IMR-90 (cell line): ENCODE measurements at regions not wholly inside any gene's neighbourhood (a gene's known extent, or its start where the extent isn't known, plus 50 kb on each side); places are given as distances from the start of the nearest gene placed in this dataset.

Experiments used
- BHLHE40 ChIP-seq: fragments of 150-350 bp; IDR thresholded peaks from 2 replicates; pipeline ENCODE4 v1.6.1; 2016; ENCODE audit warnings: mild to moderate bottlenecking, low read depth, low read length
- CEBPB ChIP-seq: IDR thresholded peaks from 2 replicates; pipeline ENCODE4 v1.6.1; 2012; ENCODE audit warnings: low read depth, low read length, improper control_type of control experiment
- CHD1 ChIP-seq: IDR thresholded peaks from 2 replicates; pipeline ENCODE4 v1.6.1; 2012; ENCODE audit warnings: low read depth, low read length, improper control_type of control experiment
- CTCF ChIP-seq: conservative IDR thresholded peaks from 2 replicates; pipeline ENCODE4 v1.5.1; 2012; ENCODE audit warnings: mild to moderate bottlenecking, low read depth, low read length, improper control_type of control experiment
- ELK1 ChIP-seq: fragments of 150-350 bp; IDR thresholded peaks from 2 replicates; pipeline ENCODE4 v1.6.1; 2016; ENCODE audit warnings: low read depth, mild to moderate bottlenecking, low read length, moderate library complexity, borderline replicate concordance
- MAZ ChIP-seq: IDR thresholded peaks from 2 replicates; pipeline ENCODE4 v1.6.1; 2012; ENCODE audit warnings: low read depth, mild to moderate bottlenecking, low read length, improper control_type of control experiment, moderate library complexity, borderline replicate concordance
- MXI1 ChIP-seq: IDR thresholded peaks from 2 replicates; pipeline ENCODE4 v1.6.1; 2012; ENCODE audit warnings: low read depth, mild to moderate bottlenecking, low read length, moderate library complexity, borderline replicate concordance
- NFE2L2 ChIP-seq: fragments of 150-350 bp; IDR thresholded peaks from 2 replicates; pipeline ENCODE4 v1.6.1; 2016; ENCODE audit warnings: low read depth, mild to moderate bottlenecking, low read length
- POLR2A ChIP-seq: IDR thresholded peaks from 2 replicates; pipeline ENCODE4 v1.6.1; 2012; ENCODE audit warnings: mild to moderate bottlenecking, low read depth, low read length
- RAD21 ChIP-seq: IDR thresholded peaks from 2 replicates; pipeline ENCODE4 v1.6.1; 2012; ENCODE audit warnings: low read length, improper control_type of control experiment
- RCOR1 ChIP-seq: IDR thresholded peaks from 2 replicates; pipeline ENCODE4 v1.6.1; 2012; ENCODE audit warnings: mild to moderate bottlenecking, low read length, improper control_type of control experiment; ENCODE audit not compliant: insufficient replicate concordance
- RFX5 ChIP-seq: IDR thresholded peaks from 2 replicates; pipeline ENCODE4 v1.8.0; 2012; ENCODE audit warnings: low read depth, mild to moderate bottlenecking, low read length, moderate library complexity
- SMC3 ChIP-seq: fragments of 150-350 bp; IDR thresholded peaks from 2 replicates; pipeline ENCODE4 v1.6.1; 2016; ENCODE audit warnings: low read depth, mild to moderate bottlenecking, antibody characterized with exemption, low read length, moderate library complexity
- USF2 ChIP-seq: fragments of 150-350 bp; IDR thresholded peaks from 2 replicates; pipeline ENCODE4 v1.6.1; 2017; ENCODE audit warnings: mild to moderate bottlenecking, antibody characterized with exemption, low read length, low read depth

GRCh38 chr11:15519911-15520310 is 405.2 kb downstream of the INSC start:
- TF ChIP-seq USF2 (no peak), MXI1 (no peak), RAD21 (no peak), CTCF (no peak), POLR2A (no peak), RFX5 (no peak), CEBPB (no peak), MAZ (no peak), SMC3 (no peak), ELK1 (no peak), RCOR1 (no peak), CHD1 (no peak), BHLHE40 (no peak), NFE2L2 (no peak)
